ENCODE measurements at regions not wholly inside any gene's neighbourhood (a gene's known extent, or its start where the extent isn't known, plus 50 kb on each side); places are given as distances from the start of the nearest gene placed in this dataset.

DNA sequence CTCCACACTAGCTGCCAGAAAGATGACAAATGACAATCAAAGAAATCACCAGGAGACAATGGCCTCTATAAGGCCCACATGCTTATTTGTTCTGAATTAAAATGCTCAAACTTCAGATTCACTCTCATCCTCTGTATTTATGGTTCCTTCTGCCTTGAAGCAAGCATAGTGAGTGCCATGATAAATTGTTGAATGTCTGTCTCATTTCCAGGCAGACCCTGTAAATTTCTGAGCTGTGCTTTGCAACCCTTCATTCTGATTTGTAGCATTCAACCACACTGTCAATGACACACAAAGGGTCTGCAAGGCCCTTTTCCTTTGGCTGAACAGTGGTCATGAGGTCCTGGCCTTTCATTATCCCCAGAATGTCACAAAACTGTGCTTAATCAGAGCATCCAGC, 506.6 kb upstream of the GHITM start:
- TF ChIP-seq, protein P1, sequence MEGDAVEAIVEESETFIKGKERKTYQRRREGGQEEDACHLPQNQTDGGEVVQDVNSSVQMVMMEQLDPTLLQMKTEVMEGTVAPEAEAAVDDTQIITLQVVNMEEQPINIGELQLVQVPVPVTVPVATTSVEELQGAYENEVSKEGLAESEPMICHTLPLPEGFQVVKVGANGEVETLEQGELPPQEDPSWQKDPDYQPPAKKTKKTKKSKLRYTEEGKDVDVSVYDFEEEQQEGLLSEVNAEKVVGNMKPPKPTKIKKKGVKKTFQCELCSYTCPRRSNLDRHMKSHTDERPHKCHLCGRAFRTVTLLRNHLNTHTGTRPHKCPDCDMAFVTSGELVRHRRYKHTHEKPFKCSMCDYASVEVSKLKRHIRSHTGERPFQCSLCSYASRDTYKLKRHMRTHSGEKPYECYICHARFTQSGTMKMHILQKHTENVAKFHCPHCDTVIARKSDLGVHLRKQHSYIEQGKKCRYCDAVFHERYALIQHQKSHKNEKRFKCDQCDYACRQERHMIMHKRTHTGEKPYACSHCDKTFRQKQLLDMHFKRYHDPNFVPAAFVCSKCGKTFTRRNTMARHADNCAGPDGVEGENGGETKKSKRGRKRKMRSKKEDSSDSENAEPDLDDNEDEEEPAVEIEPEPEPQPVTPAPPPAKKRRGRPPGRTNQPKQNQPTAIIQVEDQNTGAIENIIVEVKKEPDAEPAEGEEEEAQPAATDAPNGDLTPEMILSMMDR (IDR thresholded peaks at IDR 0.05; ENCODE audit: low read depth, low read length), result no peak
- TF ChIP-seq EZH2phosphoT487 (IDR thresholded peaks at IDR 0.05; ENCODE audit: low read depth), result no peak
